Body of pancreas (tissue), 4 donors: ENCODE measurements at regions not wholly inside any gene's neighbourhood (a gene's known extent, or its start where the extent isn't known, plus 50 kb on each side); places are given as distances from the start of the nearest gene placed in this dataset.

Experiments
- ATAC-seq: fragments of 150-250 bp; one replicate; pipeline ENCODE4 v1.9.1; 2016
- DNase-seq, 4 donors: peaks; one replicate each; pipeline ENCODE4 v3.0.0-alpha.2; 2019
- H3K27ac ChIP-seq, 4 donors: fragments of 200-600 bp; sonication (generic); 1 replicate in 3 of 4; 2 replicates in 1 of 4; pipeline versions ENCODE4 v1.5.1 to v1.6.1; 2016 to 2019; ENCODE audit warnings: mild to moderate bottlenecking in 1 of 4, mixed read lengths in 1 of 4, moderate library complexity in 1 of 4
- H3K27me3 ChIP-seq, 2 donors: fragments of 200-600 bp; sonication (generic); one replicate each; pipeline ENCODE4 v1.6.0; 2016; ENCODE audit warnings: mild to moderate bottlenecking in 1 of 2
- H3K36me3 ChIP-seq, 2 donors: fragments of 200-600 bp; sonication (generic); replicated peaks in 1 of 2; 2 replicates each; pipeline ENCODE4 v1.5.1; 2016; ENCODE audit warnings: low read depth in 2 of 2; ENCODE audit not compliant: insufficient read depth in 1 of 2
- H3K4me1 ChIP-seq: fragments of 200-600 bp; sonication (generic); one replicate; pipeline ENCODE4 v1.6.0; 2016
- H3K4me3 ChIP-seq, 2 donors: fragments of 200-600 bp; sonication (generic); 1 replicate in 1 of 2; 2 replicates in 1 of 2; pipeline ENCODE4 v1.5.1; 2016 to 2019
- H3K9me3 ChIP-seq, 3 donors: fragments of 200-600 bp; sonication (generic); 1 replicate in 2 of 3; 2 replicates in 1 of 3; pipeline ENCODE4 v1.5.1; 2016
- POLR2A ChIP-seq, 3 donors: fragments of 450-650 bp; IDR thresholded peaks; one replicate each; pipeline ENCODE4 v1.6.1; 2016; ENCODE audit warnings: antibody characterized with exemption in 3 of 3, mild to moderate bottlenecking in 2 of 3
- WGBS, 2 donors: methylation state at CpG; one replicate each; pipeline ENCODE4 v1.1.5; 2017; 5-methylcytosine and 5-hydroxymethylcytosine counted together
- intact Hi-C: fragments of 100-400 bp; cut with DNase I; formaldehyde crosslinking; loops from one replicate; pipeline ENCODE4 v1.15.1; 2023
- TF ChIP-seq, protein P1 (sequence below), 7 experiments: fragments of 450-650 bp in 4 of 7; fragments of 200-600 bp in 3 of 7; sonication (generic) in 3 of 7; IDR thresholded peaks; one replicate each; pipeline ENCODE4 v1.5.1; 2016 to 2019; ENCODE audit warnings: antibody characterized with exemption in 7 of 7

DNA sequence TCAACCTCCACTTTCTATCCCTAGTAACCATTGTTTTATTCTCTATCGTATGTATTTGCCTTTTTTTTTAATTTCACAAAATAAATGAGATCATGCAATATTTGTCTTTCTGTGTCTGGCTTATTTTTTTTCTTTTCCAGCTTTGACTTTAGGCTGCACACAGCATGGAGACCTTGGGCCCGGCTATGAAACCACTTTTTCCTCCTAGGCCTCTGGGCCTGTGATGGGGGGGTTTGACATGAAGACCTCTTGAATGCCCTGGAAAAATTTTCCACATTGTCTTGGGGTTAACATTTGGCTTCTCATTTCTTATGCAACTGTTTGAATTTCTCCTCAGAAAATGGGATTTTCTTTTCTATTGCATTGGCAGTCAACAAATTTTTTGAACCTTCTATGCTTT is 100.2 kb upstream of the BTG3 start:
- Histone ChIP-seq H3K27me3 (no peaks in the 10 kb centered on the region), H3K4me1 (no peaks in the 10 kb centered on the region), H3K9me3 (no peaks in the 10 kb centered on the region), H3K4me3 (no peak overlapping the region), H3K36me3 (no peaks in the 10 kb centered on the region), H3K27ac (no peak overlapping the region)
- DNase-seq: no peak
- intact Hi-C loops: no loop called here
- TF ChIP-seq, protein P1, sequence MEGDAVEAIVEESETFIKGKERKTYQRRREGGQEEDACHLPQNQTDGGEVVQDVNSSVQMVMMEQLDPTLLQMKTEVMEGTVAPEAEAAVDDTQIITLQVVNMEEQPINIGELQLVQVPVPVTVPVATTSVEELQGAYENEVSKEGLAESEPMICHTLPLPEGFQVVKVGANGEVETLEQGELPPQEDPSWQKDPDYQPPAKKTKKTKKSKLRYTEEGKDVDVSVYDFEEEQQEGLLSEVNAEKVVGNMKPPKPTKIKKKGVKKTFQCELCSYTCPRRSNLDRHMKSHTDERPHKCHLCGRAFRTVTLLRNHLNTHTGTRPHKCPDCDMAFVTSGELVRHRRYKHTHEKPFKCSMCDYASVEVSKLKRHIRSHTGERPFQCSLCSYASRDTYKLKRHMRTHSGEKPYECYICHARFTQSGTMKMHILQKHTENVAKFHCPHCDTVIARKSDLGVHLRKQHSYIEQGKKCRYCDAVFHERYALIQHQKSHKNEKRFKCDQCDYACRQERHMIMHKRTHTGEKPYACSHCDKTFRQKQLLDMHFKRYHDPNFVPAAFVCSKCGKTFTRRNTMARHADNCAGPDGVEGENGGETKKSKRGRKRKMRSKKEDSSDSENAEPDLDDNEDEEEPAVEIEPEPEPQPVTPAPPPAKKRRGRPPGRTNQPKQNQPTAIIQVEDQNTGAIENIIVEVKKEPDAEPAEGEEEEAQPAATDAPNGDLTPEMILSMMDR (IDR thresholded peaks at IDR 0.05): no peak
- no peak for TF ChIP-seq POLR2A (IDR thresholded peaks at IDR 0.05)
- 63 to 69% methylated on average over 2 of the region's 2 CpGs for WGBS, 2 donors
- no peak for ATAC-seq

DNA sequence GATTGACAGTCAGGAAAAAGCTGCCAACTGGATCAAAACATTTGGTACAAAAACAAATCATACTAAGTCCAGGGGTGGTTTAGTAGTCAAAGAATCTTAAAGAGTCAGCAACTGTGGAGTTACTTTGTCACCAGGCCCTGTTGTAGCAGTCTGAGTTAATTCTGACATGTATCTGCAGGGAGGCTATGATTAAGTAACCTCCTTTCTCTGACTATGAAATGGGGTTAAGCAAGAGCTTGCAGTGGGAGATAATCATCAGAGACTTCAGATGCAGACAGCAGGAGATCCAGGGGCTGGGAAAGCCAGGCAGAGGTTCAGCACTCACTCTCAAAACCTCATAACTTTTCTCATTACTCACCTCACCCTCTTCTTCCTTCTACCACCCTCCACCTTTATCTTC is 99.2 kb upstream of the BTG3 start:
- Histone ChIP-seq H3K4me3 (no peak overlapping the region), H3K27me3 (no peaks in the 10 kb centered on the region), H3K27ac (no peak overlapping the region), H3K36me3 (no peaks in the 10 kb centered on the region), H3K9me3 (no peaks in the 10 kb centered on the region), H3K4me1 (no peaks in the 10 kb centered on the region)
- ATAC-seq (no peak), DNase-seq (no peak)
- intact Hi-C loops: no loop called here
- TF ChIP-seq, protein P1 (IDR thresholded peaks at IDR 0.05): no peak
- TF ChIP-seq POLR2A (IDR thresholded peaks at IDR 0.05): no peak

DNA sequence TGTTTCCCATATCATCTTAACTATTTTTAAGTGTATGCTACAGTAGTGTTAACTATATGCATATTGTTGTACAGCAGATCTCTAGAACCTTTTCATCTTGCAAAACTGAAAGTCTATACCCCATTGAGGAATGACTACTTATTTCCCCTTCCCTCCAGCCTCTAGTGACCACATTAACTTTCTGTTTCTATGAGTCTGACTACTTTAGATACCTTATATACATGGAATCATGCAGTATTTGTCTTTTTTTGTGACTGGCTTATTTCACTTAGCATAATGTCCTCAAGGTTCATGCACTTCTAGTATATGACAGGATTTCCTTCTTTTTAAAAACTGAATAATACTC is 96.5 kb upstream of the BTG3 start:
- TF ChIP-seq, protein P1 (IDR thresholded peaks at IDR 0.05): no peak
- TF ChIP-seq POLR2A (IDR thresholded peaks at IDR 0.05): no peak
- Histone ChIP-seq H3K27ac (no peak overlapping the region), H3K27me3 (no peaks in the 10 kb centered on the region), H3K4me3 (no peak overlapping the region), H3K9me3 (no peaks in the 10 kb centered on the region), H3K36me3 (no peaks in the 10 kb centered on the region), H3K4me1 (no peaks in the 10 kb centered on the region)
- intact Hi-C loops: no loop called here
- ATAC-seq (no peak), DNase-seq (no peak)

DNA sequence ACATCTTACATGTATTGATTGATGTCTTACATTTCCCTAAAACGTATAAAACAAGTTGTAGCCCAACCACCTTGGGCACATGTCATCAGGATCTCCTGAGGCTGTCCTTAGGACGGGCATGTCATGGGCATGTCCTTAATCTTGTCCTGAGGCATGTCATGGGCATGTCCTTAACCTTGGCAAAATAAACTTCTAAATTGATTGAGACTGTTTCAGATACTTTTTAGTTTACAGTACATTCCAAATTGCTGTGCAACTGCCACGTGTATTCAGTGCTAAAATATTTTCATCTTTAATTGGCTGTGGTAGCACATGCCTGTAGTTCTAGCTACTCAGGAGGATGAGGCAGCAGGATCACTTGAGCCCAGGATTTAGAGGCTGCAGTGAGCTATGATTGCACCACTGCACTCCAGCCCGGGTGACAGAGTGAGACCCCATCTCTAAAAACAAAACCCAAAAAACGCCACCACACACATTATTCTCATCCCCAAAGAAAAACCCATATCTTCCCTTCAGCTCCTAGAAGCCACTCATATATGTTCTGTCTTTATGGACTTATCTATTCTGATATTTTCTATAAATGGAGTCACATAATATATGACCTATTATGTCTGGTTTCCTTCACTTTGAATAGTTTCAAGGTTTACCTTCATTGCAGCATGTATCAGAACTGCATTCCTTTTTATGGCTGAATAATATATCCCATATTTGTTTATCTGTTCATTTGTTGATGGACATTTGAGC is 96.0 kb upstream of the BTG3 start:
- Histone ChIP-seq H3K27ac (no peak overlapping the region), H3K4me1 (no peaks in the 10 kb centered on the region), H3K27me3 (no peaks in the 10 kb centered on the region), H3K36me3 (no peaks in the 10 kb centered on the region), H3K4me3 (no peak overlapping the region), H3K9me3 (no peaks in the 10 kb centered on the region)
- DNase-seq (no peak), ATAC-seq (no peak)
- intact Hi-C loops: no loop called here
- no peak for TF ChIP-seq POLR2A (IDR thresholded peaks at IDR 0.05)
- TF ChIP-seq, protein P1 (IDR thresholded peaks at IDR 0.05): no peak
- WGBS, 2 donors: 32 to 48% methylated on average over 5 of the region's 5 CpGs

DNA sequence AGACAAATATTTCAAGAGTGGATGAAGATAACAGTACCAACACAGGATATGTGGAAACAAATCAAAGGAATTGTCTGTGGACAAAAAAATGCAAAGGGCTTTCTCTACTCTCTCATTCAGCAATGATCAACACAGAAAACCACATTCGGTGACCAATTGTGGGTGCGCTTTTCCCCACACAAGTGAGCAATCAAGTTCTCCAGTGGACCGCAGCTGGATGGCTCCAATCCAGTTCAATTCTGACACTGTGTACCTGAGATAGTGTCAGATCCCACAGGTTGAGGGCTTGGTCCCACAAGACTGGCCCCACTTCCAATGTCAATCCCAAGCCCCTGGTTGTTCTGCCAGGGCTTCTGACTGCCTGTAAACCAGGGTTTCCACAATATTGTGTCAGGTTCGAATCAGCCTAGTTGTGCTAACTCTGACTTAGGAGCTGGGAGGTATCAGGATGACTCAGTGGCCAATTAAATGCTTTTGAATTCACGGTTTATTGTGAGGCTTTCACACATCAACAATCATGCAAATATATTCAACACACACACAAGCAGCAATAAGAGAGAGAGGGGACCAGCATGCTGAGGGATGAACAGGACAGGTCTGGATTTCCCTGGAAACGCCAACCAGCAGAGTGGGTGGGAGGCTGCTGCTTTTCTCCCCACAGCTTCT is 87.0 kb upstream of the BTG3 start:
- H3K9me3 ChIP-seq: no peaks in the 10 kb centered on the region
- no peaks in the 10 kb centered on the region for H3K36me3 ChIP-seq
- ATAC-seq (no peak), DNase-seq (no peak)
- TF ChIP-seq, protein P1 (IDR thresholded peaks at IDR 0.05): no peak
- no peak for TF ChIP-seq POLR2A (IDR thresholded peaks at IDR 0.05)
- no peak overlapping the region for H3K27ac ChIP-seq
- no peak overlapping the region for H3K4me3 ChIP-seq
- no peaks in the 10 kb centered on the region for H3K4me1 ChIP-seq
- intact Hi-C loops: no loop called here
- no peaks in the 10 kb centered on the region for H3K27me3 ChIP-seq
- WGBS, 2 donors: 61 to 69% methylated on average over 6 of the region's 6 CpGs
